Esophagus squamous epithelium (tissue), 4 donors: ENCODE measurements at regions not wholly inside any gene's neighbourhood (a gene's known extent, or its start where the extent isn't known, plus 50 kb on each side); places are given as distances from the start of the nearest gene placed in this dataset.
"Not testable (repeated sequence)": the region's sequence is repeated elsewhere in the genome, so short reads cannot be mapped to it uniquely, and the experiment has no call there.

Source experiments
- POLR2A ChIP-seq, 4 donors: fragments of 450-650 bp; IDR thresholded peaks; one replicate each; pipeline ENCODE4 v1.6.1; 2017; ENCODE audit warnings: antibody characterized with exemption in 4 of 4, mild to moderate bottlenecking in 4 of 4, moderate library complexity in 3 of 4
- TF ChIP-seq, protein P1 (sequence below), 6 experiments: fragments of 450-650 bp in 4 of 6; fragments of 200-600 bp in 2 of 6; sonication (generic) in 2 of 6; IDR thresholded peaks; one replicate each; pipeline ENCODE4 v1.5.1; 2016 to 2019; ENCODE audit warnings: antibody characterized with exemption in 6 of 6, mild to moderate bottlenecking in 4 of 6, moderate library complexity in 4 of 6

DNA sequence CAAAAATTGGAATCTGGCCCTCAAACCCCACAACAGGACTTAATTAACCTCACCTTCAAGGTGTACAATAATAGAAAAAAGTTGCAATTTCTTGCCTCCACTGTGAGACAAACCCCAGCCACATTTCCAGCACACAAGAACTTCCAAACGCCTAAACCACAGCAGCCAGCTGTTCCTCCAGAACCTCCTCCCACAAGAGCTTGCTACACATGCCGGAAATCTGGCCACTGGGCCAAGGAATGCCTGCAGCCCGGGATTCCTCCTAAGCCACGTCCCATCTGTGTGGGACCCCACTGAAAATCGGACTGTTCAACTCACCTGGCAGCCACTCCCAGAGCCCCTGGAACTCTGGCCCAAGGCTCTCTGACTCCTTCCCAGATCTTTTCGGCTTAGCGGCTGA, 315.9 kb upstream of the EDIL3 start:
- TF ChIP-seq, protein P1, sequence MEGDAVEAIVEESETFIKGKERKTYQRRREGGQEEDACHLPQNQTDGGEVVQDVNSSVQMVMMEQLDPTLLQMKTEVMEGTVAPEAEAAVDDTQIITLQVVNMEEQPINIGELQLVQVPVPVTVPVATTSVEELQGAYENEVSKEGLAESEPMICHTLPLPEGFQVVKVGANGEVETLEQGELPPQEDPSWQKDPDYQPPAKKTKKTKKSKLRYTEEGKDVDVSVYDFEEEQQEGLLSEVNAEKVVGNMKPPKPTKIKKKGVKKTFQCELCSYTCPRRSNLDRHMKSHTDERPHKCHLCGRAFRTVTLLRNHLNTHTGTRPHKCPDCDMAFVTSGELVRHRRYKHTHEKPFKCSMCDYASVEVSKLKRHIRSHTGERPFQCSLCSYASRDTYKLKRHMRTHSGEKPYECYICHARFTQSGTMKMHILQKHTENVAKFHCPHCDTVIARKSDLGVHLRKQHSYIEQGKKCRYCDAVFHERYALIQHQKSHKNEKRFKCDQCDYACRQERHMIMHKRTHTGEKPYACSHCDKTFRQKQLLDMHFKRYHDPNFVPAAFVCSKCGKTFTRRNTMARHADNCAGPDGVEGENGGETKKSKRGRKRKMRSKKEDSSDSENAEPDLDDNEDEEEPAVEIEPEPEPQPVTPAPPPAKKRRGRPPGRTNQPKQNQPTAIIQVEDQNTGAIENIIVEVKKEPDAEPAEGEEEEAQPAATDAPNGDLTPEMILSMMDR (IDR thresholded peaks at IDR 0.05): not testable (repeated sequence)
- TF ChIP-seq POLR2A (IDR thresholded peaks at IDR 0.05): not testable (repeated sequence)
